GM20431 (cell line): ENCODE measurements at regions not wholly inside any gene's neighbourhood (a gene's known extent, or its start where the extent isn't known, plus 50 kb on each side); places are given as distances from the start of the nearest gene placed in this dataset.

Experiments
- in situ Hi-C: fragments of 300-500 bp; cut with MseI, MboI; formaldehyde crosslinking; loops from one replicate; pipeline ENCODE4 v1.15.0; 2020; ENCODE audit warnings: low sequenced_read_pairs; ENCODE audit not compliant: unreplicated experiment

DNA sequence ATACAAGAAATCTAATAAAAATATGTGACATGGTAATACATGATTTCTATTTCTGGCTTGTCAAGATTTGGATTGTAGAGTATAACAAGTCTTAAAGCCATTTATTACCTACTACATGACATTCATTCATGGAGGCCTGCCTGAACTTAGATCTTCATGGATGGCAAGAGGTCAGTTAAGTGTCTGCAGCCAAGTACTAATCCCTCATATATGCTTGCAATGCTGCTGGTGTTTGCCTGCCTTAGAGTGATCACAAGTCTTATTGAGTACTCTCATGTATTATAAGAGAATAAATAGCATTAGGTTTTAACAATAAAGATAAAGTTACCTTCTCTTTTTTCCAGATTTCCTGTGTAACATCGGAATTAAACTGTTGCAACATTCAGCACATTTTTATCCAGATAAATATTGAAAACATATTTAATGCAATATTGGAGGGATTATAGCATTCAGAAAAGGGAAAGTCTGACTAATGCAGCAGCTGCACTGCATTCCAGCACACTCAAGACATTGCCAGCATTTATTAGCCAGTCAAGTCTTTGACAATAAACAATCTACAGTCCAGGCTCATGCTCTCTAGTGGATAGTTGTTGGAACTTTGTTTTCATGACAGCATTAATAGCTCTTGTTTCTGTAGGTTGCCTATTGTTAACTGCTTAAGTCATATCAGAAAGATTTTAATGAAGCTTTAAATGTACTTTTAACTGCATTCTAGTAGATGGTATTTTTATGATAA lies 737.1 kb downstream of the FAT4 start:
- in situ Hi-C loops = no loop called here

DNA sequence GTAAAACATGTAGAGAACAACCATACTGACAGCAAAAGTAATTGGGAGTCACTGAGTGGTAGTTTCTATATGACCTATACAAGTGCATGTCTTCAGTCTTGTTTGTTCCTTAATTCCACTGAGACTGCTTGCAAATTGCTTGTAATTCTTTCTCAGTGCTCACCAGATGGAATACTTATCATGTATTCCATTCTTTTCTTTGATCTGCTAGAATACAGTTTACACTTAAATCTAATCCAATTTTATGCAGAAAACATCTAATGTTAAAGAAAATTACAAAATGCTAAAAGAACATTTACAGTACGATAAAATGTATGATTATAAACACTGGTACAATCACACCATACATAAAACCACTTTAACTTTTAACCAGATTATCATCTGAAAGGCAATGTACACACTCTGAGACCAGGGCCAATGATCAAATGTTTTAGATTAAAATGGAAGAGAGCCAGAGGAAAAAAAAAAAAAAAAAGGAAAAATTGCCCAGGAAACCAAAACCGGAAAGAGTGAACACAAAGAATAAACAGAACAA lies 741.4 kb downstream of the FAT4 start:
- in situ Hi-C loops = no loop called here

DNA sequence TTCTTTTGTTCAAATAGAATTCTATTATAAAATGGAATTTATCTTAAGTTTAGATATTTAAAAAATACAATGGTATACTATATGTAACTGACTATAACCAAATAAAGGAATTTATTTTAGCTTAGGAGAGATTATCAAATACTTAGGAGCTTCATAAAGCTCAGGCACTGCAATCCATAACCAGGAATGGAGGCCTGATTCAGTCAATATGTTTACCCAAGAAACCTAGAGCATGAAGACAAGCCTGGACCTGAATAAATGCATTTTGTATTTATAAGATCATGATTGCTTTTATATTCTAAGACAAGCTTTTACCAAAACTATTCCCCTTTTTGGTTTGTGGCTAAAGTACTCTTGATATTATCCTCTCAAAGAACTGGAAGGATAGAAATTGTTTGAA lies 742.6 kb downstream of the FAT4 start:
- in situ Hi-C loops = no loop called here

DNA sequence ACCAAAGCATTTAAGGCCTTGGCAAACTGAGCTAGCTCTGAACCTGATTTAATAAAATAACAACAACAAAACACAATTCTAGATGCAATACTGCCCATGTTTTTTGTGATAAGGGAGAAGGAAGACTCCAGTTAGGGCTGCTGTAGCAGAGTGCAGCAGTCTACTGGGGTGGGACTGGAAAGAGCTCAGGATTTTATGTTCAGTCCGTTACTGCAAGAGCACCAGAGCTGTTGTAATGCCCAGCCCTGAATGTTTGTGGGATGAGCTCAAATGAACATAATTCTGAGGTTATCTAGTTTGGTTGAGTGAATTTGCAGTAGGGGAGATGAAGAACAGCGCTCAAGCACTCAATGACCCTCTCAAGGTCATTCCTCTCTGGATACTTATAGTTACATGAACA lies 743.8 kb downstream of the FAT4 start:
- in situ Hi-C loops = no loop called here

DNA sequence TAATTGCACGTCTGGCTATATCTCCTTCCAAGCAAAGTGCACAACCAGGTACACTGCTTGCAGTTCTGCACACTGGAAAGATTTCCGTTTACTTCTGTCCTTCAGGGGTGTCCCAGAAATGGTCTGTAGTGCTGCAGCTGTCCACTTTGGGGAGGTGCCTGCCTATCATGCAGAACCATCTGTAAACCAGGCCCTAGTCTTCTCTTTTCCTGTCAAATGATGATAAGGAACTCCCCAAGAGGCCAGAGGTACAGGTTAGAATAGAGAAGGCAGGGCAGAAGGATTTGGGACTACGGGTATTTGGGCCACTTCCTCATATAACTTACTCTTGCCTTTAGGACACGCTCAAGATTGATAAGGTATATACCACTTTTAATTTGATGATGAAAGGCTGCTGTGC lies 746.9 kb downstream of the FAT4 start:
- in situ Hi-C loops = no loop called here

DNA sequence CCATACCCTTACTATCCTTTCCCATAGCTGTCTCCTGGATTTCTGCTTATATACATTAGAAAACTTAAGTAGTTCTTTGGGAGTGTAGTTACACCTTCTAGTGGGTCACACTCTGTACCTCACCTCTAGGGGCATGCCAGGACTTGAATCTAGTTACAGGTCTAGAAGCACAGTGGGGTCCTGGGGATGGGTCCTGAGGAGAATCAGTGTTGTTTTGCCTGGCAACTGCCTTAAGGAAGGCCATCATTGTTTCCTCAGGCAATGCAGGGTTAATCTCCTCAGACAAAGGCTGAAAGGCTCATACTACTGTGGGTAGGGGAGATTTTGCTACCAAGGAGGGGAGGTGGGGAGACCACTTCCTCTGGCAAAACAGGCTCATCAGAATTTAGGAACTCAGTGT lies 750.3 kb downstream of the FAT4 start:
- in situ Hi-C loops = no loop called here

DNA sequence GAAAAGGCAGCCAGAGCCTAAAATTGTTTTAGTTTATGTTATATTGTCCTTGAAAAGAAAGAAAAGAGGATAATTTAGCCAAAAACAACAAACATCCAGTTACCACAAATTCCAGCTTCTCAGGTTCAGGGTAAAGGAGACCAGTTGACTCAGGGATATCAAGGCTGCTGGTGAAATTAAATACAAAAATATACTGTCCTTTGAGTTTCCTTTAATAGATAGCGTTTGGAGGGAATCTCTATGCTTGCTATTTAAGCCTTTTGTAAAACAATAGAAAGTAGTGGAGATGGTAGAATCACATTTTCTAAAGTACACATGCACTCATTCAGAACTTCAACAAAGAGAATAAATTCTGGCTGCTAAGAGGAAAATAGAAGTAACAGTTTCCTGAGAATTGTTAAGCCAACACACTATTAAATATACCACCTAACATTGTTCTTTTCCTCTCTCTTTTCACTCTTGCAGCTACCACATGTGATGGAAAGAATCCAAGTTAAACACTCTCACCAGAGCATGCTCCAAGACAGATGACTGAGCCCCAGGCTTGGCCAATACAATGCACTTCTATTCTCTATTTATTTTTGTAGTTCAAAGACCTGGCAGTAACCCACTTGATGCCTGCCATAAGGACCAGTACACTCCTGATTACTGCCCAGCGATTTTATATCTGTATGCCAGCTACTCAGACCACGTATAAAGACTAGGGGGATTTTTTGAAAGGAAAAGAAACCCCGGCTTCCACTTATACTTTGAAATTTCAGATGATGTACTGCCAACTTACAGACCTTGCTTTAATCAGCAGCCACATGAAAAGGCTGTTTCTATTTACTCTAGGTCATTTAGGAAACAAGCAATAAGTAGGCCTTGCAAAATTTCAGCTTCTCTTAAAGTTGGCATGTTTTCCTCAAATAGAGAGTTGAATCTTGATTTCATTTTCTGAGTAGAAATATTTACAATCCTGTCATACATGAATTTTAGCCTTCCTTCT lies 756.9 kb downstream of the FAT4 start:
- in situ Hi-C loops = no loop called here

DNA sequence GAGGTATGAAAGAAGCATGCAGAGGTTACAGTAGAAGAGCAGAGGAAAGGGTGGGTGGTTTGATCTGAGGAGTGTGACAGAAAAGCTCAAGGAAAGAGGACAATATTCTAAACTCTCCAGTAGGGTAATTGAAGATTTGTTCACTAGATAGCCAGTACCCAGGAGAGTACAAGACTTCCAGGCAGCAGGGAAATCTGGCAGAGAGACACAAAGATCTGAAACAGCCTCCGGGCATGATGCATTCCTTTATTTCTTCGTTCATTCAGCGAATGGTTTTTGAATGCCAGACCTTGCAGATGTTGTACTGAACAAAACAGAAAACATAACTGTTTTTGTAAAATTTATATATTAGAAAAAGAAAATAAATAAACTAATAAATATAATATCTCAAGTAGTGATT lies 766.6 kb downstream of the FAT4 start:
- in situ Hi-C loops = no loop called here

DNA sequence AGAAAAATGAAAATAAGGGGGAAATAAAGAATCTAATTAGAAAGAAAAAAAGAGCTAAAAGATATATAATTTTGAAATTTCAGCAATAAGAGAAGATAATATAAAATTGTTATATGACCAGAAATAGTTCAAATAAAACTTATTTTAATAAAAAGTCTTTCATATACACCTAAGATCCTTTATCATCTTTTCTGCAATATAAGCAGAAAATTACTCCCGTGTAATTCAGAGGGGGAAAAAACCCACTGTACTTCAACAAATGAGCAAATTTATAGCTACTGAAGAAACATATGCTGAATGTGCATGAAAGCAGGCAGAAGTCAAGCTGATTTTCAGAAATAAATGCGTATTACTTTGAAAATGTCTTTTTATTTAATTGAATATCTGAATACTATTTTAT lies 771.3 kb downstream of the FAT4 start:
- in situ Hi-C loops = no loop called here

DNA sequence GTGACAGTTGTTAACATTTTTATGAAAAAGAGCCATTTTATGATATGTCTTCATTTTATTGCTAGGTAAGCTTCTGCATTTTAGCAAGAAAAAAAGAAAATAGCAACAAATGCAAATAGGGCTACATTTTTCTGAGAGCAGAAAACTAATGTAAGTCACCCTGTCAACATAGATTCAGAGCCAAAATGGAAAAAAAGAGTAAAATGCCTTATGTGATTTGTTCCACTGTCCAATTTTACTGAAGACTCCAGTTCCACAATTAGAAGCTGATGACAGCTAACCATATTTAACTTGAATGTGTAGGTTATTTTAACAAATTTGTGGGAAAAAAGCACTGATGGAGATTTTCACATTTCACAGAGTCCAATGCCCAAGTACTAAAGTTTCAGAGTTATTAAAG lies 772.3 kb downstream of the FAT4 start:
- in situ Hi-C loops = no loop called here

DNA sequence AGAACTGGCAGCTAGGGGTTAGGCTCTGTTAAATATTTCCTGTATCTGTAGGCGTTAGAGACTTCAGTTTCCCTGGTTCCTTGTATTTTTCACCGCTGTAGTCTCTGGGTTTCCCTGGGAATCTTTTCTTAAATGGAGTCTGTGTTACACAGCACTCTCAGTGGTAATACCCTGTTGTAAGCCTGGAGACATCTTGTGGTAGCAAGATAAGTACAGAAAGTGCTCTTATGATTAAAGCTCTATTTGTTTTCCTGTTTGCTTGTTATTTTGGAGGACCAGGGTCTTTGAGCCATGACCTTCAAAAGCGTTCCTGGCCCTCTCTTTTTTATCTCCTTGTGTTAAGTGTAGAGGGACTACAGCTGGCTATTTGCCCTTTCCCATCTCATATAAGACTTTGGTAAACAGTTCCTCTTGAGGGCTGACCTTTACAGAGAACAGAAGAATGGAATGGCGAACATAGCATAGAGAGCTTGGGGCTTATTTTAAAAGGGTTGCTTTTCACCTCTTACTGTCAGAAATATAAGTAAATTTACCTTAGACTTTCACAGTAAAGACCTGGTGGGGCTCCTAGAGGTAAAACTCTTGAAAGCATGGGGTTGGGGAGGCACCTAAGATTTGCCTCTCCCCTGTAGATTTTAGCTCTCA lies 782.5 kb downstream of the FAT4 start:
- in situ Hi-C loops = no loop called here

DNA sequence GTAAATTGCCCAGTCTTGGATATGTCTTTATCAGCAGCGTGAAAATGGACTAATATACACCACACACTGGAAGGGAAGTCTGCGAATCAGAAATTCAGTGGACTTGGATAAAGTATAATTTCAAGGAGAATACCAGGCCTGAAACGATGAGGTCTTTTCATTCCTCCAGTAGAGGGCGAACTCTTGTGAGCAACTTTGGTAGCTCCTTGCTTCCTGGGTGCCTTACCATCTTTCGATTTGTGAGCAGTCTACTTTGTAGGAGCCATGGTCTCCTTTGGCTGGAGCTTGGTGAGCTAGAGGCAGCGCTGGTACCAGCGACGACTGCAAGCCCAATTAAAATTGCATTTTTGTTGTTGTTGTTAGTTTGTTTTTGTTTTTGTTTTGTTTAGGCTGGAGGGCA lies 791.9 kb downstream of the FAT4 start:
- in situ Hi-C loops = no loop called here

DNA sequence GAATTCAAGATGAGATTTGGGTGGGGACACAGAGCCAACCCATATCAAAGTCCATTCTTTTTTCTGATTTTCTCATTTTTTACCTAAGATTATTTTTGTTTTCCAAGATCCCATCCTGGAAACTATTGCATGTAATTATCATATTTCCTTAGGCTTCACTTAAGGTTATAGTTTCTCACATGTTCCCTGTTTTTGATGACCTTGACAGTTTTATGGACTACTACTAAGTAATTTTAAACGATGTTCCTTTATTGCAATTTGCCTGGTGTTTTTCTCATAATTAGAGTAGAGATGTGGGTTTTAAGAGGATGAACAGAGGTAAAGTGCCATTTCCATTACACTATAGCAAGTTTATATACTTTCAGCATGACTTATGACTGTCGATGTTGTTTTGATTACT lies 795.1 kb downstream of the FAT4 start:
- in situ Hi-C loops = no loop called here

DNA sequence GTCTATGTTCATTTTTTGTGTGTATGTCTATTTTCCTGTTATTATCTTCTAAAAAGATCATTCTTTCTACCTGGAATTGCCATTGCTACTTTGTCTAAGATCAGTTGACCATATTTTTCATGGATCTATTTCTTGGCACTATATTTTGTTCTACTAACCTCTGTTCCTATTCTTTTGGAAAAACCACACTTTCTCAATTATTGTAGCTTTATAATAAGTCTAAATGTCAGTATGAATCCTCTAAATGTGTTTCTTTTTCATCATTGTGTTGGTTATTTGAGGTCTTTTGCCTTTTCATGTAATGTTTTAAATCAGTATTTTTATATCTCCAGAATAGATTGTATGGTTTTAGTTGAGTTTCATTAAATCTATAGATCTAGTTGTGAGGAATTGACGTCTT lies 798.3 kb downstream of the FAT4 start:
- in situ Hi-C loops = no loop called here

DNA sequence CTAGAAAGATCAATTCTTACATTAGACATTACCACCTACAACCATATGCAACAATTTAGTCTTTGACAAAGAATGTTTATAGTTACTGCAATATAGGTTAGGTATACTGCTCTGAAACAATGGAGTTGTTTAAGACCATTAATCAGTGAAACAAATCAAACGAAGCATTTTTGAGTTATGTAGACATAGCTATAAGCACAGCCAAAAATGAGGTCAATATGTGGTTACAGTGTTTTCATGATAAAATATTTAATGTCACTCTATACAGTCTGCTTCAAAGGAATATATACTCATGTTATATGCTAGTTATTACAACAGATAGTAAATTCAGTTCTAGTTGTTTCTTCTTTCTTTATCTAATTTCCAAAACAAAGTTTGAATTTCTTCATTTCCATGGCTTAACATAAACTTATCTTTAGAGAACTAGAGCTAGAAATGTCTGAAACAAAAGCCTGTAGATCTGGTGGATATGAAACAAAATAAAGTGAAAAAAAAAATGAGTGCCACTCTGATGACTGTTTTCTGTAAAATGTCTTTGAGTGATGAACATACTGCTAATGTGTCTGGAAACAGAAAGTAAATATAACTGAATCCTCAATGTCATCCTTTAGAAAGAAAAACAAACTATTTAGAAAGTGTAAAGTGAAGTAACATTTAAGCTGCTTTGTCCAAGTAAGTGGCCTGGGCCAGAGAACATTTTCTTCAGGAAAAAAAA lies 809.0 kb downstream of the FAT4 start:
- in situ Hi-C loops = no loop called here

DNA sequence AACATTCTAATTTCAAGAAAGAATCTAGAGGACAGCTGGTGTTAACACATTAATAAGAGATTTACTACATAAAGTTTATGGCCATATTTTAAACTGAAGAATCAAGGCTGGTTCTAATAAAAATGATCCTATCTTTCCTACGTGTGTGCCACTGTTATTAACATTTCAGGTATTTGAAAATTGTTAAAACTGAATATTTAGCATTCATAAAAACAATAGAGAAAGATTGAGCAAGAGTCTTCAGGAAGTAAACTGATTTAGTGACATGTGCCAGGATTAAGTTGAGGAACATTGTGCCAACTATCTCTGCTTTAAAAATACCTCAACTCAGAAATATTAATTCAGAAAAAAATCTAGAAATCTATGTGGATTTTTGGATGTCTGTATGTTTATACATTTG lies 810.1 kb downstream of the FAT4 start:
- in situ Hi-C loops = no loop called here

DNA sequence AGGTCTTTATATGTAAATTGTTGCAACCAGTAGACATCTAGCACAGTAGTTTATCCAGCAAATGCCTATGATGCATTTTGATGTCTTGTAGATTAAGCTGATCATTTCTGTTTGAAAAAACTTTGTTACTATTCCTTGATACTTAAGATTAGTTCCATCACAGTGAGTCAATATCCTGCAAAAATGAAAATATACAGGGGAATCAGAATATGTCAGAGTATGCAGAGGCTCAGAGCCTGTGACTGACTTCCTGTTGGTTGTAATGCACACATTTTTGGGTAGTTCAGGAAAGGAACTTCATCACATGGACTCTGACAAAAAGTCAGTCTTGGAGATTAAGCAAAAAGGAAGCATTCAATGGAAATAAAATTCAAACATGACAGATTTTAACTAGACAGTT lies 815.5 kb downstream of the FAT4 start:
- in situ Hi-C loops = no loop called here

DNA sequence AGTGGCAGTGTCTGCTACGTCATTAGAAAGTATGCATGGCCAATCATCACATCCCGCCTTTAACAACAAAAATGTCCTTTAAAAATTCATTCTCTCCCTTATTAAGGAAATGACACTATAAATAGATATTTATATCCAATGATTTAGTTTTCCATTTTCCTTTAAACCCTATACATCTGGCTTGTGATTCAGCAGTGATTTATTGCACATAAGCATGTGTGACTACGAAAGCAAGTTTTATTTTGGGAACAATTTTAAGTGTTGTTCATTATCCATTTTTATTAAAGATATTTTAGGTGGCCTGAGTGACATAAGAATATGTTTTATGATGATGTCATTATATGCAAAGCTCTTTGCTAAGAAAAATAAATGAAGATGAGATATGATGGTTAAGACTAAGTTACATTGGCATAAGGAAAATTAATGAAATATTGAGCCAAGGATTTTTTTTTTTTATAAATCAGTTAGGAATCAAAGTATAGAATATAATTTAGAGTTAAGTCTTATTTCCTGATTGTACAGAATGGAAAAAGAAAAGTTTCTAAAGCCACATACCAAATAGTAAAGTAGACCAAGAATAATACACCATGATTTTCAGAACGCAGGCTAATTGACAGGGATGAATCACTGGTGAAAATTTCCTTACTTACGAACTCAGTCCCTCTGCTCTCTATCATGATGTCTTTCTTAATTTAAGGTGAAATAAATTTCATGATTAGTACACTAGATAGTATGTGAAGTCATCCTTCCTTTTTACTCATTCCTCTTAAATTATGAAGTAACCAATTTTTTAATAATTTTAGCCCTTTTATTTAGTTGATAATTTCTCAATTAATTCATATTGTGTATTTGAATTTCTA lies 822.4 kb downstream of the FAT4 start:
- in situ Hi-C loops = no loop called here

DNA sequence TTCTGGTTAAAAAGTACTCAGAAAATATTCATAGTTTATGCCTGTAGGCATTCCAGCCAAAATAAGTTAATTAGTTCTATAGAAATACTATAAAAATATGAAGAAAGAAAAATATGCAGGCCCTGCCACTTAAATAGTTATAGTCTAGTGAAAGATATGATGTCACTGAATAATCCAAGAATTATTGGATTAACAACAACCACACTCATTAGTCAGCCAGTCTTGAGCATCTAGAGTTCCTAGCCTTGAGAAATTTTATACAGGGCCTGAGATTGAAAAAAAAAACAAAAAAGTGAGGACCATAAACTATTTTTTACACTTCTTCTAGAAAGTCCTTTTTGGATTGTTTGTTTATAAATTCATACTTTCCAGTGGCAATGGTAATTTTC lies 823.0 kb downstream of the FAT4 start:
- in situ Hi-C loops = no loop called here
